IPS DF 6.9 (cell line): ENCODE measurements at regions not wholly inside any gene's neighbourhood (a gene's known extent, or its start where the extent isn't known, plus 50 kb on each side); places are given as distances from the start of the nearest gene placed in this dataset.

Experiments
- DNase-seq: peaks from one replicate; pipeline ENCODE4 v3.0.0-alpha.2; 2013; ENCODE audit warnings: low read depth, low spot score
- H3K27ac ChIP-seq: one replicate; pipeline ENCODE4 v1.5.1; 2013; ENCODE audit warnings: low read length, control low read depth
- H3K27me3 ChIP-seq: 2 replicates; pipeline ENCODE4 v1.6.1; 2013; ENCODE audit warnings: mild to moderate bottlenecking, low read length; ENCODE audit not compliant: control insufficient read depth, insufficient read depth
- H3K36me3 ChIP-seq: 2 replicates; pipeline ENCODE4 v1.6.1; 2013; ENCODE audit warnings: low read length; ENCODE audit not compliant: control insufficient read depth, insufficient read depth
- H3K4me1 ChIP-seq: 2 replicates; pipeline ENCODE4 v1.6.1; 2013; ENCODE audit warnings: low read length; ENCODE audit not compliant: control insufficient read depth, insufficient read depth
- H3K4me3 ChIP-seq: 2 replicates; pipeline ENCODE4 v1.5.1; 2013; ENCODE audit warnings: mild to moderate bottlenecking, low read length
- H3K9me3 ChIP-seq: 2 replicates; pipeline ENCODE4 v1.6.1; 2013; ENCODE audit warnings: low read length, inconsistent platforms; ENCODE audit not compliant: control insufficient read depth, insufficient read depth
- WGBS: extraction: QIAGEN DNeasy Blood & Tissue Kit; methylation state at CpG from one replicate; pipeline ENCODE4 v1.1.7; 2013; ENCODE audit warnings: mixed read lengths, missing lambda C conversion rate; ENCODE audit not compliant: insufficient read length, insufficient coverage; 5-methylcytosine and 5-hydroxymethylcytosine counted together

GRCh38 chr5:175223291-175223690 lies 220.7 kb downstream of the DRD1 start:
- Histone ChIP-seq H3K36me3 (no peaks in the 10 kb centered on the region), H3K4me3 (no peak overlapping the region), H3K27ac (no peak overlapping the region), H3K4me1 (peaks cover 2% of the 10 kb centered on the region; the same call in 1 of the 2 replicates), H3K27me3 (no peaks in the 10 kb centered on the region), H3K9me3 (no peaks in the 10 kb centered on the region)
- no CpG with 5 or more reads among the region's 7 CpGs for WGBS
- no peak for DNase-seq

GRCh38 chr5:175222621-175223020 lies 221.4 kb downstream of the DRD1 start:
- no CpG with 5 or more reads among the region's 2 CpGs for WGBS
- no peaks in the 10 kb centered on the region for H3K9me3 ChIP-seq
- no peak for DNase-seq
- H3K4me3 ChIP-seq = no peak overlapping the region
- H3K36me3 ChIP-seq = no peaks in the 10 kb centered on the region
- peaks cover 2% of the 10 kb centered on the region; the same call in 1 of the 2 replicates for H3K4me1 ChIP-seq
- H3K27me3 ChIP-seq = no peaks in the 10 kb centered on the region
- no peak overlapping the region for H3K27ac ChIP-seq

GRCh38 chr5:175220549-175220948 lies 223.4 kb downstream of the DRD1 start:
- Histone ChIP-seq H3K9me3 (no peaks in the 10 kb centered on the region), H3K27me3 (no peaks in the 10 kb centered on the region), H3K4me1 (peaks cover 2% of the 10 kb centered on the region; the same call in 1 of the 2 replicates), H3K27ac (no peak overlapping the region), H3K36me3 (no peaks in the 10 kb centered on the region), H3K4me3 (no peak overlapping the region)
- no peak for DNase-seq
- WGBS = no CpG with 5 or more reads among the region's 1 CpG

GRCh38 chr5:175219366-175219765 lies 224.6 kb downstream of the DRD1 start:
- Histone ChIP-seq H3K9me3 (no peaks in the 10 kb centered on the region), H3K27ac (no peak overlapping the region), H3K4me3 (no peak overlapping the region), H3K27me3 (no peaks in the 10 kb centered on the region), H3K36me3 (no peaks in the 10 kb centered on the region), H3K4me1 (peaks cover 2% of the 10 kb centered on the region; the same call in 1 of the 2 replicates)
- WGBS = no CpG with 5 or more reads among the region's 2 CpGs
- DNase-seq = no peak

- no peaks in the 10 kb centered on the region for H3K9me3 ChIP-seq
- no peaks in the 10 kb centered on the region for H3K36me3 ChIP-seq
- no peak for DNase-seq
- H3K27me3 ChIP-seq = no peaks in the 10 kb centered on the region
- no CpG with 5 or more reads among the region's 6 CpGs for WGBS
- no peak overlapping the region for H3K4me3 ChIP-seq
- H3K27ac ChIP-seq = no peak overlapping the region
- 0 out of 2 replicates have a peak, but pooled peaks cover 2% of the 10 kb centered on the region for H3K4me1 ChIP-seq
These were observed 227.0 kb downstream of the DRD1 start for GRCh38 chr5:175216991-175217390.

- 0 out of 2 replicates have a peak, but pooled peaks cover 2% of the 10 kb centered on the region for H3K4me1 ChIP-seq
- no peak overlapping the region for H3K4me3 ChIP-seq
- DNase-seq = no peak
- H3K27me3 ChIP-seq = no peaks in the 10 kb centered on the region
- H3K9me3 ChIP-seq = no peaks in the 10 kb centered on the region
- H3K27ac ChIP-seq = no peak overlapping the region
- no CpG with 5 or more reads among the region's 11 CpGs for WGBS
- no peaks in the 10 kb centered on the region for H3K36me3 ChIP-seq
These were observed 228.1 kb downstream of the DRD1 start for GRCh38 chr5:175215906-175216305.

GRCh38 chr5:175214152-175214551 lies 229.8 kb downstream of the DRD1 start:
- no peaks in the 10 kb centered on the region for H3K27me3 ChIP-seq
- no peaks in the 10 kb centered on the region for H3K9me3 ChIP-seq
- no CpG with 5 or more reads among the region's 2 CpGs for WGBS
- no peak overlapping the region for H3K4me3 ChIP-seq
- 0 out of 2 replicates have a peak, but pooled peaks cover 2% of the 10 kb centered on the region for H3K4me1 ChIP-seq
- no peak overlapping the region for H3K27ac ChIP-seq
- no peaks in the 10 kb centered on the region for H3K36me3 ChIP-seq
- no peak for DNase-seq

GRCh38 chr5:175211956-175212756 lies 231.8 kb downstream of the DRD1 start:
- DNase-seq = no peak

GRCh38 chr5:175207321-175208040 lies 236.5 kb downstream of the DRD1 start:
- H3K4me3 ChIP-seq = no peak overlapping the region
- DNase-seq = no peak
- H3K9me3 ChIP-seq = no peaks in the 10 kb centered on the region
- no peaks in the 10 kb centered on the region for H3K27me3 ChIP-seq
- H3K27ac ChIP-seq = no peak overlapping the region
- no peaks in the 10 kb centered on the region for H3K36me3 ChIP-seq
- WGBS = no CpG with 5 or more reads among the region's 18 CpGs
- 0 out of 2 replicates have a peak, but pooled peaks cover 2% of the 10 kb centered on the region for H3K4me1 ChIP-seq

More at GRCh38 chr5:175211956-175212756, 231.8 kb downstream of the DRD1 start:
- 0 out of 2 replicates have a peak, but pooled peaks cover 2% of the 10 kb centered on the region for H3K4me1 ChIP-seq
- no CpG with 5 or more reads among the region's 8 CpGs for WGBS
- H3K36me3 ChIP-seq = no peaks in the 10 kb centered on the region
- H3K4me3 ChIP-seq = no peak overlapping the region
- H3K9me3 ChIP-seq = no peaks in the 10 kb centered on the region
- H3K27ac ChIP-seq = no peak overlapping the region
- no peaks in the 10 kb centered on the region for H3K27me3 ChIP-seq

- H3K27me3 ChIP-seq = no peaks in the 10 kb centered on the region
- WGBS = no CpG with 5 or more reads among the region's 4 CpGs
- H3K4me1 ChIP-seq = no peaks in the 10 kb centered on the region
- H3K9me3 ChIP-seq = no peaks in the 10 kb centered on the region
- H3K4me3 ChIP-seq = no peak overlapping the region
- no peak overlapping the region for H3K27ac ChIP-seq
- DNase-seq = no peak
- H3K36me3 ChIP-seq = no peaks in the 10 kb centered on the region
These were observed 237.3 kb downstream of the DRD1 start for GRCh38 chr5:175206669-175207068.
